Activated B cell treated with CpG ODN at 0.5 μM for 24 hours (primary cell): ENCODE measurements at regions not wholly inside any gene's neighbourhood (a gene's known extent, or its start where the extent isn't known, plus 50 kb on each side); places are given as distances from the start of the nearest gene placed in this dataset.

Experiments used
- ATAC-seq: fragments of 200-7000 bp; cut with Tn5 transposase; one replicate; pipeline ENCODE4 v1.10.0; 2021; ENCODE audit warnings: low read depth, mild to moderate bottlenecking, moderate library complexity
- CTCF ChIA-PET: fragments of 350-600 bp; sonication (Branson Sonifier 250); formaldehyde crosslinking; loops from one replicate; lab custom pipeline; 2021; ENCODE audit warnings: antibody characterized with exemption; lab: Charles Lee
- POLR2A ChIA-PET: fragments of 350-600 bp; sonication (Branson Sonifier 250); formaldehyde crosslinking; loops from one replicate; lab custom pipeline; 2021; ENCODE audit warnings: antibody characterized with exemption; lab: Charles Lee
- DNase-seq: peaks from one replicate; pipeline ENCODE4 v3.0.0; 2022
- H3K27ac Mint-ChIP-seq: one replicate; pipeline ENCODE4 v1.8.0; 2020; ENCODE audit warnings: mixed read lengths
- H3K27me3 Mint-ChIP-seq: one replicate; pipeline ENCODE4 v1.8.0; 2021; ENCODE audit warnings: mixed read lengths
- H3K36me3 Mint-ChIP-seq: one replicate; pipeline ENCODE4 v1.8.0; 2021; ENCODE audit warnings: low read depth, mixed read lengths
- H3K4me1 Mint-ChIP-seq: one replicate; pipeline ENCODE4 v1.8.0; 2021; ENCODE audit warnings: mixed read lengths
- H3K4me3 Mint-ChIP-seq: one replicate; pipeline ENCODE4 v1.8.0; 2020; ENCODE audit warnings: mild to moderate bottlenecking, mixed read lengths
- H3K9me3 Mint-ChIP-seq: one replicate; pipeline ENCODE4 v1.8.0; 2020; ENCODE audit warnings: mixed read lengths
- intact Hi-C: fragments of 100-400 bp; cut with micrococcal nuclease; formaldehyde crosslinking; loops from one replicate; pipeline ENCODE4 v1.15.1; 2024
- TF ChIP-seq, protein P1 (sequence below): fragments of 200-600 bp; IDR thresholded peaks from one replicate; pipeline ENCODE4 v1.8.0; 2022; ENCODE audit warnings: antibody characterized with exemption, mild to moderate bottlenecking

DNA sequence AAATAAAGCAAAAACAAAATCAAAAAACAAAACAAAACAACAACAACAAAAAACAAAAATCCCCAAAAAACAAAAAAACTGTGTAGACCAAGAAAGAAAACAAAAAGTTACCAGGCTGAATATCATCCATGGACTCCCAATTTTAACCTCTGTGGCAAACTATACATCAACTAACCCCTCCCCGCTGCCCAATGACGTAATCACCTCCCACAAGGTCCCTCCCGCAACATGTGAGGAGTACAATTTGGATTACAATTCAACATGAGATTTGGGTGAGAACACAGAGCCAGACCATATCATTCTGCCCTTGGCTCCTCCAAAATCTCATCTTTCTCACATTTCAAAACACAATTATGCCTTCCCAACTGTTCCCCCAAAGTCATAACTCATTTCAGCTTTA, 179.8 kb downstream of the DERA start:
- Mint-ChIP-seq H3K4me1 (no peaks in the 10 kb centered on the region), H3K27me3 (no peaks in the 10 kb centered on the region), H3K9me3 (peaks cover 8% of the 10 kb centered on the region), H3K36me3 (no peaks in the 10 kb centered on the region), H3K4me3 (no peak overlapping the region), H3K27ac (no peak overlapping the region)
- ATAC-seq (no peak), DNase-seq (no peak)
- TF ChIP-seq, protein P1, sequence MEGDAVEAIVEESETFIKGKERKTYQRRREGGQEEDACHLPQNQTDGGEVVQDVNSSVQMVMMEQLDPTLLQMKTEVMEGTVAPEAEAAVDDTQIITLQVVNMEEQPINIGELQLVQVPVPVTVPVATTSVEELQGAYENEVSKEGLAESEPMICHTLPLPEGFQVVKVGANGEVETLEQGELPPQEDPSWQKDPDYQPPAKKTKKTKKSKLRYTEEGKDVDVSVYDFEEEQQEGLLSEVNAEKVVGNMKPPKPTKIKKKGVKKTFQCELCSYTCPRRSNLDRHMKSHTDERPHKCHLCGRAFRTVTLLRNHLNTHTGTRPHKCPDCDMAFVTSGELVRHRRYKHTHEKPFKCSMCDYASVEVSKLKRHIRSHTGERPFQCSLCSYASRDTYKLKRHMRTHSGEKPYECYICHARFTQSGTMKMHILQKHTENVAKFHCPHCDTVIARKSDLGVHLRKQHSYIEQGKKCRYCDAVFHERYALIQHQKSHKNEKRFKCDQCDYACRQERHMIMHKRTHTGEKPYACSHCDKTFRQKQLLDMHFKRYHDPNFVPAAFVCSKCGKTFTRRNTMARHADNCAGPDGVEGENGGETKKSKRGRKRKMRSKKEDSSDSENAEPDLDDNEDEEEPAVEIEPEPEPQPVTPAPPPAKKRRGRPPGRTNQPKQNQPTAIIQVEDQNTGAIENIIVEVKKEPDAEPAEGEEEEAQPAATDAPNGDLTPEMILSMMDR: no peak
- intact Hi-C loops: no loop called here
- CTCF ChIA-PET: no interaction called here
- POLR2A ChIA-PET: no interaction called here

DNA sequence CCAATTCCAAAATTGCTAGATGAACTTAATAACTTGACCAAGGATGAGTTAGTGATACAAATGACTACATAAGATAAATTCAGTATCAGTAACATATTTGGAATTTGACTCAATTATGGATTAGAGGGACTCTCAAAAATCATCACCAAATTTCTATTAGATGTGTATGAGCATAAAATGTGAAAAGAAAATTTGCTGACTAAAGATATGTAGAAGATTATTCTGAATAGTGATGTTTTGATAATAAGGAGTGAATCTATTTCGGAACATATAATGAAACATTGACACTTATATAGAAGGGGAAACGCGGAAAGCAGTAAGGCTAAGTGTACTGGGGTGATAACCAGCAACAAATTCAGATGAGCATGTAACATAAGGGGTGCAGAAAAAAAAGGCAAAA, 177.3 kb downstream of the DERA start:
- POLR2A ChIA-PET: no interaction called here
- DNase-seq (no peak), ATAC-seq (no peak)
- TF ChIP-seq, protein P1: no peak
- H3K36me3 Mint-ChIP-seq: no peaks in the 10 kb centered on the region
- H3K9me3 Mint-ChIP-seq: peaks cover 8% of the 10 kb centered on the region
- intact Hi-C loops: no loop called here
- no peak overlapping the region for H3K4me3 Mint-ChIP-seq
- CTCF ChIA-PET: no interaction called here
- H3K27ac Mint-ChIP-seq: no peak overlapping the region
- H3K27me3 Mint-ChIP-seq: no peaks in the 10 kb centered on the region
- H3K4me1 Mint-ChIP-seq: no peaks in the 10 kb centered on the region
